T47D (cell line): ENCODE measurements at regions not wholly inside any gene's neighbourhood (a gene's known extent, or its start where the extent isn't known, plus 50 kb on each side); places are given as distances from the start of the nearest gene placed in this dataset.

ENCODE experiments used
- DNase-seq, 2 experiments: peaks; one replicate each; pipeline versions ENCODE4 v3.0.0 to v3.0.0-alpha.2; 2011 to 2012; ENCODE audit warnings: low read depth in 1 of 2, low spot score in 1 of 2
- JUND ChIP-seq: IDR thresholded peaks from 2 replicates; pipeline ENCODE4 v1.6.1; 2012; ENCODE audit warnings: low read depth
- in situ Hi-C: cut with HindIII; loops from 2 replicates; pipeline ENCODE4 v1.10.0; 2016; ENCODE audit warnings: low sequenced_read_pairs, low pct_unique_long_range_greater_than_20kb

- in situ Hi-C loops: no loop called here
- DNase-seq: no peak
- no peak for TF ChIP-seq JUND
Measured at GRCh38 chr6:101202867-101203374, 190.6 kb upstream of the GRIK2 start.

GRCh38 chr6:101203664-101204063 lies 189.8 kb upstream of the GRIK2 start:
- in situ Hi-C loops: no loop called here
- TF ChIP-seq JUND: no peak
- no peak for DNase-seq

DNA sequence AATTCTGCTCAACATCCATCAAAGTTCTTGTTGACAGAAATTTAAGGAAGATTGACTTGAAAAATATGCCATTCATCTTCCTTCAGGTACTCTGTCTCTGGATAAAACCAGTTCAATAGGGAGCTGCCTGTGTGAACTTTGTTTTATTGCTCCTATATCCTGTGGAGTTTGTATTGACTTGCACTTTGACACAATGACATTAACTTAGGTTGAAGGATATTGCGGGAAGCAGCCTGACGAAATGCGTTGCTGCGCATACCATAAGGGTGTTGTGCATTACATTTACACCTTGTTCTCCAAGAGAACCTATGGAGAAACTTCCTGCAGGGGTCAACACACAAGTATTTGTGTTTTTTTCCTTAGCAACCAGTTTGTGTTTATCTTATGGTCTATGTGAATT lies 185.4 kb upstream of the GRIK2 start:
- TF ChIP-seq JUND: no peak
- in situ Hi-C loops: no loop called here
- no peak for DNase-seq

DNA sequence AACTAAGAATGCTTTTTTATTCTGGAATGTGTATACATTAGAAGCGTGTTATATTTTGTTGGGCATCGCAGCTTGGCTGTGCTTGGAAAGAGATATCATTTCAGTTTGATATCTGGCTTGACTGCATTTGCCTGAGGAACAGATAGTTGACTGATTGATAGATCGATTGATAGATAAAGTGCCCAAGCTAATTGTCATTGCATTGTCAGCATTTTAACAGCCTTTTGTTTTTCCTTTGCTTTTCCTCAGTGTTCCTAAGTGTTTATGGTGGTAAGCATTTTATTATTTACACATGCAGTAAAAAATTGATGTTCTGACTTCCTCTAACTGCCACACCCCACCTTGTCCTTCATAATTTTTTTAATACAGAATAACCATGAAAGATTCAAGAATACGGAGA lies 180.9 kb upstream of the GRIK2 start:
- in situ Hi-C loops: no loop called here
- DNase-seq: no peak
- TF ChIP-seq JUND: no peak

GRCh38 chr6:101222007-101222406 lies 171.5 kb upstream of the GRIK2 start:
- in situ Hi-C loops: no loop called here
- no peak for DNase-seq
- TF ChIP-seq JUND: no peak

GRCh38 chr6:101224751-101225150 lies 168.8 kb upstream of the GRIK2 start:
- in situ Hi-C loops: no loop called here

GRCh38 chr6:101226677-101227135 lies 166.8 kb upstream of the GRIK2 start:
- in situ Hi-C loops: no loop called here

More at GRCh38 chr6:101224751-101225150, 168.8 kb upstream of the GRIK2 start:
- DNase-seq: no peak
- TF ChIP-seq JUND: no peak

DNA sequence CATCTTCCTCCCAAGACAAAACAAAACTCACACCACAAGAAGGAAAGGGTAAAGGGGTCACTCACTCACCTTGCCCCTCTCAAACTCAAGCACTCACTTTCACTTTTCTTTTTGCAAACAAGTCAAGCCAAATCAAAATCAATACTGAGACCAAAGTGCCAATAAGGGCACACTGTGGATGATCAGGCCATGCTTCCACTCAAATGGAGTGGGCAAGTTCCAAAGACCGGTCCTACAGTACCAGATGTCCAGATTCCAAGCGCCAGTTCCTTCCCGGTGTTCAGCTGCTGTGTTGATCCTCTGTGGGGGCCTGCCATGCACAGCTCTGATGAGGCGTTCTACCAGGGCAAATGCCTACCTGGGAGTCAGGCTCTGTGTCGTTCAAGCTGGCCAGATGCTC lies 162.6 kb upstream of the GRIK2 start:
- no peak for DNase-seq
- TF ChIP-seq JUND: no peak
- in situ Hi-C loops: no loop called here

More at GRCh38 chr6:101226677-101227135, 166.8 kb upstream of the GRIK2 start:
- TF ChIP-seq JUND: no peak
- DNase-seq: no peak

GRCh38 chr6:101231606-101232235 lies 161.8 kb upstream of the GRIK2 start:
- in situ Hi-C loops: no loop called here
- TF ChIP-seq JUND: no peak
- DNase-seq: no peak

DNA sequence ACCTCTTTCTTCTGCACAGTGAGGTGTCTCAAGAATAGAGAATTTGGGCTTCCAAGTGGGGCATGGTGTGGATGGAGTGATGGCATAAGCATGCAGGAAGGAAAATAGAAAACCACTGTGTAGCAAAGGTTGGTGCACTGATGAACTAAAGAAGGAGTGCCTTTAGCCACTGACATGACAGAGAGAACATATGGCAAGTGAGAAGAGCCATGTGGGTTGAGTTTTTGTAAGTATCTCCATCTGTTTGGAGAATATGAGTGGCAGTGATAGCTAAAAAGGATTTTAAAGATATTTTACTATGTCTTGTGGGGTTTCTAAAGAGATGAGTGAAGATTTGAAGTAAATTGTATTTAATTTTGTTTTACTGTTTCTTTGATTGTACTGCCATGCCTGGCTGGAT lies 160.5 kb upstream of the GRIK2 start:
- in situ Hi-C loops: no loop called here
- no peak for TF ChIP-seq JUND

DNA sequence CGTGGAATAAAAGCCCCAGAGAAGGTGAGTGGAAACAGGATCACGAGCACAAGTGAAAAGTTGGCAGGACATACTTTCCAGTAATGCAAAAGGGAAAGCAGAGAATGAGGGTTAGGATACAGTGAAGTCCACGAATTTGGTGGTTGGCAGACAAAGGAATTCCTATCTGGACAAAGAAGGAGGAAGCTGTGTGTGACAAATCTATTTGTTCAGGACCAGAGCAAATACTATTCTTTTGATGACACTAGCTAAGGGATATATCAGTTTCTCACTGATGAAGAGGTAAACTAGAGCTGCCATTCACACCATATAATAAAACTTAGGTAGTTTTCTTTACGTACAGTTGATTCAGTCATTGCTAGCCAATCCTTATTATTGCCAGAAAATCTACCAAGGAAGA lies 156.8 kb upstream of the GRIK2 start:
- no peak for TF ChIP-seq JUND
- in situ Hi-C loops: no loop called here
- no peak for DNase-seq

More for the DNA sequence above, 160.5 kb upstream of the GRIK2 start:
- DNase-seq: no peak

- in situ Hi-C loops: no loop called here
- TF ChIP-seq JUND: no peak
- DNase-seq: no peak
Measured at GRCh38 chr6:101241442-101241841, 152.1 kb upstream of the GRIK2 start.

DNA sequence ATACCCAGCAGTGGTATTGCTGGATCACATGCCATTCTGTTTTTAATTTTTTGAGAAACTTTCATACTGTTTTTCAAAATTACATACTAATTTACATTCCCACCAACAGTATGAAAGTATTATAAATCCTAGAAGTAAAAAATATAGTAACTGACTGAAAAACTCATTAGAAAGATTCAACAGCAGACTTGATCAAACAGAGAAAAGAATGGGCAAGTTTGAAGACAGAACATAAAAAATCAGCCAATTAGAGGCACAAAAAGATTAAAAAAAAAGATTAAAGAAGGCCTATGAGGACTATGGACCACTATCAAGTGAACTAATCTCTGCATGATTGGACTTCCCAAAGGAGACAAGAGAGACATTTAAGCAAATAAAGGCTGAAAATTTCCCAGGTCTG lies 144.0 kb upstream of the GRIK2 start:
- no peak for DNase-seq
- in situ Hi-C loops: no loop called here

GRCh38 chr6:101257163-101257562 lies 136.3 kb upstream of the GRIK2 start:
- TF ChIP-seq JUND: no peak

More for the DNA sequence above, 144.0 kb upstream of the GRIK2 start:
- no peak for TF ChIP-seq JUND

More at GRCh38 chr6:101257163-101257562, 136.3 kb upstream of the GRIK2 start:
- no peak for DNase-seq
- in situ Hi-C loops: no loop called here
